KBM-7 (cell line): ENCODE measurements at regions not wholly inside any gene's neighbourhood (a gene's known extent, or its start where the extent isn't known, plus 50 kb on each side); places are given as distances from the start of the nearest gene placed in this dataset.

Source experiments
- DNase-seq: peaks from one replicate; pipeline ENCODE4 v3.0.0-alpha.2; 2015
- in situ Hi-C: fragments of 300-500 bp; cut with MboI; formaldehyde crosslinking; loops from 2 replicates; pipeline ENCODE4 v1.14.3; 2020; ENCODE audit warnings: low sequenced_read_pairs, low pct_unique_long_range_greater_than_20kb, mixed read lengths

DNA sequence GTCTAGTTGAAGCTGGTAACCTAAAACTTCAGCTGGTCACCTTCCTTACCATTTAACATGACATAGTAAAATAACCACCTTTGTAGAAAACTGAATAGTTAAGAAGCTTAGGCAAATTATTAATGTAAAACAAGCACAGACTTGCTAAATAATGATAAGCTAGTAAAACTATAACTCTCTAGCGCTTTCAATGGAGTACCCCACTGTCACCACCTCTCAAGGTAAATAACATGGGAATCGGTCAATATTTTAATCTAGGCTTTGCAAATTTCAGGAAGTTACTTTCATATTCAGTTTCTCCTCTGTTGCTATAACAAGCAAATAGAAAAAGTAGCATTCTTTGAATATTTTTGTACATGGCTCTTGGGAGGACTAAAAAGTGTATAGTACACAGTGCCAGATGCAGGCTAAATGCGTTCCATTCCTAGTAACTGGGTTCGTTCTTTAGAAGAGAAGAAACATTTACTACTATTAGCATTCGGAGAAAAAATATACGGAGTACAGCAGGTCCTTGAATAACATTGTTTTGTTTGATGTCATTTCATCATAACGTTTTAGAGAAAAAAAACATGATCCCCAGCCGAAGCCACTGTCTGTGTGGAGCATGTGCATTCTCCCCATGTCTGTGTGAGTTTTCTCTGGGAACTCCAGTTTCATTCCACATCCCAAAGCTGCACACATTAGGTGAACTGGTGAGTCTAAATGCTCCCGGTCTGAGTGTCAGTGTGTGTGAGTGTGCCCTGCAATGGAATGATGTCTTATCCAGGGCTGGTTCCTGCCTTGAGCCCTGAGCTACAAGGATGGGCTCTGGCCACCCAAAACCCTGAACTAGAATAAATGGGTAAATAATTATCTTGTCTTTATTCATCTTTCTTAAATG is 52.5 kb downstream of the EPRS1 start:
- DNase-seq, result no peak
- in situ Hi-C loops, result no loop called here

DNA sequence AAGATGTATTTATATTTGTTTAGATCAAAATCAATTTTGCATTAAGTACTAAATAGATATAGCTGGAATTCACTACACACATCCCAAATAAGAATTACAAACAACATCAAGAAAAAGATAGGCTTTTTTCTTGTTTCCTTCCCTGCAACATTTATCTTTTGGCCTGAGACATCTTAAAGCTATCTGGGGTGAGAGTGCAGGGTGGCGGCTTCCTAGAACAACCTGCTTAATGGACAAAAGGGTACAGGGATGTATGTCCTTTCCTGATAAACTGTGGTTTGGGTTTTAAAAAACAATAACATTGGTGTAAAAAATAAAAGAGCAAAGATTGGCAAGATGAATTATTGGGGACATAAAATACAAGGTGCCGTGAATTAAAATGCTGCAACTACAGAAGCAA is 54.4 kb downstream of the EPRS1 start:
- DNase-seq, result no peak

DNA sequence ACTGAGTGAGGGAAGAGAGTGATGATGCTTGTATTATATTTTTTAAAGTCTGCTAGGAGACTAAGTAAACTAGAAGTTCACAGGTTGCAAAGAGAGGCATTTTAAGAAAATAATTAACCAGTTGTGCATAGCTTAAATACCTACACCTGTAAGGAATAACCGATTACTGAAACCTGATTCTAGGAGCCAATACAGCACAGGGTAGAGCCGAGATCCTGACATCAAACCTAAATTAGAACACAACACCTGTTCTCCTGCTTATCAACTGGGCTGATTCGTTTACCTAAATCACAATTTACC is 54.8 kb downstream of the EPRS1 start:
- no peak for DNase-seq
- in situ Hi-C loops, result no loop called here

More for the DNA sequence above, 54.4 kb downstream of the EPRS1 start:
- in situ Hi-C loops, result no loop called here

DNA sequence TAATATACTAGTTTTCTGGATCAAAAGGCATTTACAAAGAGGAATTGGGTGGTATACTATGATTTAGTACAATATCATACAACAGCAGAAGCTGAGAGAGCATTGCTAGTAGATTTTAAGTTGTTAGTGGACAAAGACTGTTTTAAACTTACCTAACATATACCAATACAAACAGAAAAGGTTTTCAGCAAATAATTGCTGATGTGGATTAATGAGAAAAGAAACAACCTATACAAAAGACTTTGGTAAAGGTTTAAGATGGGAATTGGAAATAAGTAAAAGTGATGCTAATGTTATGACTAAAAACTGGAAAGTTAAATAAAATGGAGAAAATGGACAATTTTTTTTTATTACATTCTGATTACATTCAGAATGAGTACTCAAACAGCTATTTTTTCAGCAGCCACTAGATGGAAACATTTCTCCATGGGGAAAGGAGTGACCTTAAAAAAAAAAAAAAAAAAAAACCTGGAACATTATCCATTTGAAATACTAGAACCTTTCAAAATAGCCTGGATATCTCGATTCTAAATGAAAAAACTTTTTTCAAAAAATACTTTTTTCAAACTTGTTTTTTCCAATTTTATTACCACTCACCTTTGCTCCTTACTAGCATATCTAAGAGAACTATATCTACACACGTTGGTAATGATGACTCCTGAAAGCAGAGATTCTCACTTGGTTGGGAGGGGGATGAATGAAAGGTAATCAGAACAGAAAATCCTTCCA is 55.4 kb downstream of the EPRS1 start:
- in situ Hi-C loops, result no loop called here
- DNase-seq, result peak; percentile 48

DNA sequence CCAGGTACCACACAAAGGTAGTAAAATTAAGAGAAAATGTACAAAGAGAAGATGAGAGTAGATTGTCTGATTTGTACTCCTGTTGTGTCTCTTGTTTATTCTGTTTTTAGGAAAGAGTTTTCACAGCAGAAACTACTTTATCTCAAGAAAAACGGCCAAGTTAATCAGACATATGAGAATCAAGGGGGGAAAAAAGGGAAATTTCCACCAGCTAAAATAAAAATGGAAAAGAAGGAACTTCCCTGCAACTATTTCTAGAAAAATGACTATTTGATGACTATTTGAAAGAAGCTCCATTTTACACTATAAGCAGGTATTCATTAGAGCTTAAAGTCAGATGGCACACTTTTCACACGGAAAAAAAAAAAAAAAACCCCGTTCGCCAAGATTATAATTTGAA is 56.5 kb downstream of the EPRS1 start:
- DNase-seq, result no peak
- in situ Hi-C loops, result no loop called here

DNA sequence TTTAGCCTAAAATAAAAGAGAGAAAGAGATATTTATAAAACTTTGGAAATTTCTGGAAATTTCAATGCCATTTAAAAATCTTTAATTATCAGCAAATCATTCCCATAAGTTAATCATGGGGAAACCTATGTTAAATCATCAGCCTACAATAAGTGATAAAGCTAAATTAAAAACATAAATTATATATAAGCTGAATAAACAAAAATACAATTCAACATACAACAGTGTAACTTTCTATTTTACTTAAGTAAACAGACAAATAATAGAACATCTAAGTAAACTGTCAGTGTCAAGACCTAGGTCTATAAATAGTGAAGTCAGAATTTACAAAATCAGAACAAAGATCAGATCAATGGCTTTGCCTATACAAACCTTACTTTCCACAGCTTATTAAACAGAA is 57.5 kb downstream of the EPRS1 start:
- no peak for DNase-seq

DNA sequence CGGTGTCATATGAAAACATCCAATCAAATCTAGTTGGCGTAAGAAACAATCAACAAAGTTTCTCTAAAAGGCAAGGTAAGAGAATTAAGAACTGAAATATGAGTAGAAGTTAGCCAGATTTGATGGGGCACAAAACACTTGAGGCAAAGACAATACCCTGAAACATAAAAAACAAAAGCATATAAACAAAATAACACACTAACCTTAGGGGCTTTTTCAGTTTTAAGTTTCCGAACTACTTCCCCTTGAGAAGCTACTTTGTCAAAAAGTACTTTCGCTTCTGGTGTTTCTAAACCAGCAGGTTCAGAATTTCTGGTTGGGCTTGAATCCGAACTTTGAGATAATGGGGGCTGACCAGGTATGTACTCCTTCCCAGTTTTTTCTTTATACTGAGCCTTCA is 57.9 kb downstream of the EPRS1 start:
- no peak for DNase-seq
- in situ Hi-C loops, result no loop called here

More for the DNA sequence above, 57.5 kb downstream of the EPRS1 start:
- in situ Hi-C loops, result no loop called here

DNA sequence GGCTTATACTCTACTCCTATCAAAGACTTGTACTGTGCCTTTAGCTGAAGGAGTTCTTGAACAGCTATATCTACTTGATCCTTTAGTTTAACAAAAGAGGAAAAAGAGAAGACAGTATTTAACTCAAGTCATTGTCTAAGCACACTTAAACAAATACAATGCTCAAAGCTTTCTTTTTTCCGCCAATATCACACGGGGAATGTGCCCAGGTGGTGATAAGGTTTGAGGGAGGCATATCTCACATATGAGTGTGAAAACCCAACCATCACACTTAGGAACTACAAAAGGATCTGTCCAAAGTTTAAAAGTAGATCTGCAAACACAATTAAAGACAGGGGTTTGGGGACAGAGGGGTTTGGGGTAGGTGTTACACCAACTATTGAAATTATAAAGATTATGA is 59.0 kb upstream of the SLC30A10 start:
- in situ Hi-C loops, result no loop called here
- DNase-seq, result no peak

DNA sequence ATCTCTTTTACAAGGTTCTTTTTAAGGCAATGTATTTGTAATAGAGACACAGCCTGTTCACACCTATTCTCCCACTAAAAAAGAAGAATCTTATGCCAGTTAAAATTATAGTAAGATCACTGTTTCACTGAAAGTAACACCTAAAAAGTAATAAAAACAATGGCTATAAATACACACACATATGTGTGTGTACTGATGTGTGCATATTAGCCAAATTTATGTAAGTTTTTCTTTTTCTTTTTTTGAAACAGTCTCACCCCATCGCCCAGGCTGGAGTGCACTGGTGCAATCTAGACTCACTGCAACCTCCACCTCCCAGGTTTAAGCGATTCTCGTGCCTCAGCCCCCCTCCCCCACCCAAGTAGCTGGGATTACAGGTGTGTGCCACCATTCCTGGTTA is 56.8 kb upstream of the SLC30A10 start:
- in situ Hi-C loops, result no loop called here
- no peak for DNase-seq
